WTC11 (cell line): ENCODE measurements at regions not wholly inside any gene's neighbourhood (a gene's known extent, or its start where the extent isn't known, plus 50 kb on each side); places are given as distances from the start of the nearest gene placed in this dataset.

Source experiments
- ATAC-seq: fragments of 200-7000 bp; cut with Tn5 transposase; 2 replicates; pipeline ENCODE4 v1.10.0; 2021; ENCODE audit warnings: mild to moderate bottlenecking, moderate library complexity
- CTCF ChIA-PET: fragments of 300-600 bp; sonication (Branson Sonifier 250); formaldehyde crosslinking; loops from one replicate; lab custom pipeline; 2021; ENCODE audit warnings: antibody characterized with exemption; lab: Charles Lee
- POLR2A ChIA-PET: fragments of 350-600 bp; sonication (Branson Sonifier 250); formaldehyde crosslinking; loops from one replicate; lab custom pipeline; 2021; ENCODE audit warnings: antibody characterized with exemption; lab: Charles Lee
- DNase-seq: peaks from one replicate; pipeline ENCODE4 v3.0.0; 2021; ENCODE audit warnings: low spot score
- H3K27ac Mint-ChIP-seq: 2 replicates; pipeline ENCODE4 v1.8.0; 2021; ENCODE audit warnings: mixed read lengths
- H3K27me3 Mint-ChIP-seq: 2 replicates; pipeline ENCODE4 v1.8.0; 2021; ENCODE audit warnings: low read depth, mild to moderate bottlenecking, moderate library complexity, mixed read lengths
- H3K36me3 Mint-ChIP-seq: 2 replicates; pipeline ENCODE4 v1.8.0; 2021; ENCODE audit warnings: mixed read lengths
- H3K4me1 Mint-ChIP-seq: 2 replicates; pipeline ENCODE4 v1.8.0; 2022; ENCODE audit warnings: mixed read lengths
- H3K4me3 Mint-ChIP-seq: 2 replicates; pipeline ENCODE4 v1.8.0; 2021; ENCODE audit warnings: mild to moderate bottlenecking, moderate library complexity, mixed read lengths
- H3K9me3 Mint-ChIP-seq: 2 replicates; pipeline ENCODE4 v1.8.0; 2021; ENCODE audit warnings: mixed read lengths
- AR ChIP-seq: fragments of 250-450 bp; sonication (Bioruptor Pico); IDR thresholded peaks from 2 replicates; pipeline ENCODE4 v1.9.0; 2021; ENCODE audit warnings: mild to moderate bottlenecking
- FOXK1 ChIP-seq: sonication (generic); formaldehyde crosslinking; IDR thresholded peaks from 2 replicates; pipeline ENCODE4 v1.8.0; 2022; ENCODE audit warnings: mild to moderate bottlenecking, moderate library complexity, missing genetic modification reagents
- GTF2I ChIP-seq: fragments of 250-450 bp; sonication (Bioruptor Pico); conservative IDR thresholded peaks from 2 replicates; pipeline ENCODE4 v1.4.0; 2021; ENCODE audit warnings: mild to moderate bottlenecking
- HMGA2 ChIP-seq: fragments of 250-450 bp; sonication (Bioruptor Pico); IDR thresholded peaks from 2 replicates; pipeline ENCODE4 v1.4.0; 2021; ENCODE audit warnings: mild to moderate bottlenecking, moderate library complexity
- JUN ChIP-seq: sonication (generic); formaldehyde crosslinking; IDR thresholded peaks from 2 replicates; pipeline ENCODE4 v1.8.0; 2023; ENCODE audit warnings: mild to moderate bottlenecking, missing genetic modification reagents
- NFYB ChIP-seq: sonication (generic); formaldehyde crosslinking; conservative IDR thresholded peaks from 2 replicates; pipeline ENCODE4 v1.8.0; 2022; ENCODE audit warnings: low read depth, missing genetic modification reagents
- PREB ChIP-seq: sonication (generic); formaldehyde crosslinking; IDR thresholded peaks from 2 replicates; pipeline ENCODE4 v1.8.1; 2022; ENCODE audit warnings: mild to moderate bottlenecking, missing genetic modification reagents, moderate library complexity, borderline replicate concordance
- RELA ChIP-seq: sonication (generic); formaldehyde crosslinking; IDR thresholded peaks from 2 replicates; pipeline ENCODE4 v1.8.1; 2022; ENCODE audit warnings: missing genetic modification reagents, mild to moderate bottlenecking, borderline replicate concordance
- SOX15 ChIP-seq: fragments of 250-450 bp; sonication (Bioruptor Pico); IDR thresholded peaks from 2 replicates; pipeline ENCODE4 v1.9.0; 2021; ENCODE audit warnings: mild to moderate bottlenecking
- STAT6 ChIP-seq: sonication (generic); formaldehyde crosslinking; conservative IDR thresholded peaks from 2 replicates; pipeline ENCODE4 v1.8.1; 2023; ENCODE audit warnings: mild to moderate bottlenecking, low read depth, missing genetic modification reagents, moderate library complexity
- ZBTB43 ChIP-seq: sonication (generic); formaldehyde crosslinking; IDR thresholded peaks from 2 replicates; pipeline ENCODE4 v1.8.1; 2023; ENCODE audit warnings: mild to moderate bottlenecking, missing genetic modification reagents
- ZNF532 ChIP-seq: fragments of 250-450 bp; sonication (Bioruptor Pico); IDR thresholded peaks from 2 replicates; pipeline ENCODE4 v1.9.0; 2021; ENCODE audit warnings: mild to moderate bottlenecking, borderline replicate concordance
- TF ChIP-seq, protein P1 (sequence below): fragments of 250-450 bp; sonication (Bioruptor Pico); IDR thresholded peaks from 2 replicates; pipeline ENCODE4 v1.9.0; 2021; ENCODE audit warnings: moderate library complexity, mild to moderate bottlenecking, inconsistent platforms, borderline replicate concordance
- TF ChIP-seq, protein P2 (sequence below): fragments of 250-450 bp; sonication (Bioruptor Pico); IDR thresholded peaks from 2 replicates; pipeline ENCODE4 v1.8.0; 2021; ENCODE audit warnings: mild to moderate bottlenecking
- TF ChIP-seq, protein P3 (sequence below): fragments of 200-600 bp; IDR thresholded peaks from 2 replicates; pipeline ENCODE4 v1.8.0; 2022; ENCODE audit warnings: antibody characterized with exemption
- TF ChIP-seq, protein P4 (sequence below): sonication (generic); formaldehyde crosslinking; IDR thresholded peaks from 2 replicates; pipeline ENCODE4 v1.8.0; 2022; ENCODE audit warnings: mild to moderate bottlenecking, missing genetic modification reagents

DNA sequence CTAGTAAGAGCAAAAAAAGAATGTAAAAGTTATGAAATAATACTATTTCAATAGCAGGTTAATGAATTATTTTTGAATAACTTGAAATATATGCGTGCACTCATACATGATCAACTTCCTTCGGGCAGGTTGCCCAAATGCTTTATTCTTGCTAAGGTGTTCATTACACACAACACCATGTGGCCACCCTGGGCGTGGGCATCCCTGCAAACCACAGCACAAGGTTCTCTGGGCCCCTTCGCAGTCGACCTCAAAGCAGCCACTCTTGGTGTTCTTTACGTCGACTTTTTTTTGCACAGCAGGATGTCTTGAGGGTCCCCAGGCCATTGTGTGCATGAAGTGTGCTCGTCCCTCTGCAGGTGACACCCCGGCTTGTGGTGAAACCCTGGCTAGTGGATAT, 300.7 kb upstream of the PITRM1 start (continued):
- TF ChIP-seq, protein P1, sequence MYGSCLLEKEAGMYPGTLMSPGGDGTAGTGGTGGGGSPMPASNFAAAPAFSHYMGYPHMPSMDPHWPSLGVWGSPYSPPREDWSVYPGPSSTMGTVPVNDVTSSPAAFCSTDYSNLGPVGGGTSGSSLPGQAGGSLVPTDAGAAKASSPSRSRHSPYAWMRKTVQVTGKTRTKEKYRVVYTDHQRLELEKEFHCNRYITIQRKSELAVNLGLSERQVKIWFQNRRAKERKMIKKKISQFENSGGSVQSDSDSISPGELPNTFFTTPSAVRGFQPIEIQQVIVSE (CRISPR knock-in tag), result no peak
- TF ChIP-seq PREB (CRISPR knock-in tag), result no peak
- no peak for TF ChIP-seq JUN (CRISPR knock-in tag)
- no peak for TF ChIP-seq NFYB (CRISPR knock-in tag)
- TF ChIP-seq SOX15 (CRISPR knock-in tag), result no peak
- no peak for TF ChIP-seq STAT6 (CRISPR knock-in tag)
- no peak for TF ChIP-seq AR (CRISPR knock-in tag)
- no peak for TF ChIP-seq HMGA2 (CRISPR knock-in tag)

GRCh38 chr10:3472287-3473051, 299.9 kb upstream of the PITRM1 start:
- no peak; the same call in 1 of the 2 replicates for ATAC-seq
- POLR2A ChIA-PET, result no interaction called here
- Mint-ChIP-seq H3K27me3 (no peaks in the 10 kb centered on the region), H3K27ac (peak overlapping the region; percentile 28; the same call in 1 of the 2 replicates), H3K4me1 (peaks cover 52% of the 10 kb centered on the region), H3K4me3 (no peak overlapping the region), H3K9me3 (no peaks in the 10 kb centered on the region), H3K36me3 (no peaks in the 10 kb centered on the region)
- TF ChIP-seq, protein P2, sequence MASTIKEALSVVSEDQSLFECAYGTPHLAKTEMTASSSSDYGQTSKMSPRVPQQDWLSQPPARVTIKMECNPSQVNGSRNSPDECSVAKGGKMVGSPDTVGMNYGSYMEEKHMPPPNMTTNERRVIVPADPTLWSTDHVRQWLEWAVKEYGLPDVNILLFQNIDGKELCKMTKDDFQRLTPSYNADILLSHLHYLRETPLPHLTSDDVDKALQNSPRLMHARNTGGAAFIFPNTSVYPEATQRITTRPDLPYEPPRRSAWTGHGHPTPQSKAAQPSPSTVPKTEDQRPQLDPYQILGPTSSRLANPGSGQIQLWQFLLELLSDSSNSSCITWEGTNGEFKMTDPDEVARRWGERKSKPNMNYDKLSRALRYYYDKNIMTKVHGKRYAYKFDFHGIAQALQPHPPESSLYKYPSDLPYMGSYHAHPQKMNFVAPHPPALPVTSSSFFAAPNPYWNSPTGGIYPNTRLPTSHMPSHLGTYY (CRISPR knock-in tag), result no peak
- TF ChIP-seq NFYB (CRISPR knock-in tag) (no peak), ZBTB43 (CRISPR knock-in tag) (no peak), RELA (CRISPR knock-in tag) (no peak), ZNF532 (no peak), FOXK1 (CRISPR knock-in tag) (no peak), GTF2I (CRISPR knock-in tag) (no peak)
- TF ChIP-seq, protein P3, sequence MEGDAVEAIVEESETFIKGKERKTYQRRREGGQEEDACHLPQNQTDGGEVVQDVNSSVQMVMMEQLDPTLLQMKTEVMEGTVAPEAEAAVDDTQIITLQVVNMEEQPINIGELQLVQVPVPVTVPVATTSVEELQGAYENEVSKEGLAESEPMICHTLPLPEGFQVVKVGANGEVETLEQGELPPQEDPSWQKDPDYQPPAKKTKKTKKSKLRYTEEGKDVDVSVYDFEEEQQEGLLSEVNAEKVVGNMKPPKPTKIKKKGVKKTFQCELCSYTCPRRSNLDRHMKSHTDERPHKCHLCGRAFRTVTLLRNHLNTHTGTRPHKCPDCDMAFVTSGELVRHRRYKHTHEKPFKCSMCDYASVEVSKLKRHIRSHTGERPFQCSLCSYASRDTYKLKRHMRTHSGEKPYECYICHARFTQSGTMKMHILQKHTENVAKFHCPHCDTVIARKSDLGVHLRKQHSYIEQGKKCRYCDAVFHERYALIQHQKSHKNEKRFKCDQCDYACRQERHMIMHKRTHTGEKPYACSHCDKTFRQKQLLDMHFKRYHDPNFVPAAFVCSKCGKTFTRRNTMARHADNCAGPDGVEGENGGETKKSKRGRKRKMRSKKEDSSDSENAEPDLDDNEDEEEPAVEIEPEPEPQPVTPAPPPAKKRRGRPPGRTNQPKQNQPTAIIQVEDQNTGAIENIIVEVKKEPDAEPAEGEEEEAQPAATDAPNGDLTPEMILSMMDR, result no peak
- TF ChIP-seq, protein P4, sequence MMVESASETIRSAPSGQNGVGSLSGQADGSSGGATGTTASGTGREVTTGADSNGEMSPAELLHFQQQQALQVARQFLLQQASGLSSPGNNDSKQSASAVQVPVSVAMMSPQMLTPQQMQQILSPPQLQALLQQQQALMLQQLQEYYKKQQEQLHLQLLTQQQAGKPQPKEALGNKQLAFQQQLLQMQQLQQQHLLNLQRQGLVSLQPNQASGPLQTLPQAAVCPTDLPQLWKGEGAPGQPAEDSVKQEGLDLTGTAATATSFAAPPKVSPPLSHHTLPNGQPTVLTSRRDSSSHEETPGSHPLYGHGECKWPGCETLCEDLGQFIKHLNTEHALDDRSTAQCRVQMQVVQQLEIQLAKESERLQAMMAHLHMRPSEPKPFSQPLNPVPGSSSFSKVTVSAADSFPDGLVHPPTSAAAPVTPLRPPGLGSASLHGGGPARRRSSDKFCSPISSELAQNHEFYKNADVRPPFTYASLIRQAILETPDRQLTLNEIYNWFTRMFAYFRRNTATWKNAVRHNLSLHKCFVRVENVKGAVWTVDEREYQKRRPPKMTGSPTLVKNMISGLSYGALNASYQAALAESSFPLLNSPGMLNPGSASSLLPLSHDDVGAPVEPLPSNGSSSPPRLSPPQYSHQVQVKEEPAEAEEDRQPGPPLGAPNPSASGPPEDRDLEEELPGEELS (CRISPR knock-in tag), result no peak
- CTCF ChIA-PET, result no interaction called here
- no peak for DNase-seq
